ENCODE measurements at regions not wholly inside any gene's neighbourhood (a gene's known extent, or its start where the extent isn't known, plus 50 kb on each side); places are given as distances from the start of the nearest gene placed in this dataset.

DNA sequence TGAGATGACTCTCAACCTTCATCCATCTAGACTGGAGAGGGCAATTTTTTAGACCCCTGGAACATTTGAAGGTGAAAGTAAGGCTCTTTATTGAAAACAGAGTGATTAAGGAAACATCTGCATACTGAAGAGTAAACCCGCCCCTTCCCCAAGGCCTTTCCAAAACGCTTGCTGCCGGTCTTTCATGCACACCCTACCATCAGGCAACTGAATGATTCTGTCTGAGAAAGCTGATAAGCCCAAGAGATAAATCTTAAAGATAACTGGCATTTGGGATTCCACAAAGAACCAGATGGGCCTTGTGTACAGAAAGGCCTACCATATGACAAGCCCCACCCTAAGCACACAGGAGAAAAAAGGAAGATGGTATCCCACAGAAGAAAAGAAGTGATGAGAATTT, 54.4 kb upstream of the PIK3R1 start:
- TF ChIP-seq, protein P1, sequence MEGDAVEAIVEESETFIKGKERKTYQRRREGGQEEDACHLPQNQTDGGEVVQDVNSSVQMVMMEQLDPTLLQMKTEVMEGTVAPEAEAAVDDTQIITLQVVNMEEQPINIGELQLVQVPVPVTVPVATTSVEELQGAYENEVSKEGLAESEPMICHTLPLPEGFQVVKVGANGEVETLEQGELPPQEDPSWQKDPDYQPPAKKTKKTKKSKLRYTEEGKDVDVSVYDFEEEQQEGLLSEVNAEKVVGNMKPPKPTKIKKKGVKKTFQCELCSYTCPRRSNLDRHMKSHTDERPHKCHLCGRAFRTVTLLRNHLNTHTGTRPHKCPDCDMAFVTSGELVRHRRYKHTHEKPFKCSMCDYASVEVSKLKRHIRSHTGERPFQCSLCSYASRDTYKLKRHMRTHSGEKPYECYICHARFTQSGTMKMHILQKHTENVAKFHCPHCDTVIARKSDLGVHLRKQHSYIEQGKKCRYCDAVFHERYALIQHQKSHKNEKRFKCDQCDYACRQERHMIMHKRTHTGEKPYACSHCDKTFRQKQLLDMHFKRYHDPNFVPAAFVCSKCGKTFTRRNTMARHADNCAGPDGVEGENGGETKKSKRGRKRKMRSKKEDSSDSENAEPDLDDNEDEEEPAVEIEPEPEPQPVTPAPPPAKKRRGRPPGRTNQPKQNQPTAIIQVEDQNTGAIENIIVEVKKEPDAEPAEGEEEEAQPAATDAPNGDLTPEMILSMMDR (conservative IDR thresholded peaks at IDR 0.05; ENCODE audit: low read depth, low read length) = no peak
- DNase-seq (ENCODE audit: low read depth) = no peak
- no peak overlapping the region for H3K4me3 ChIP-seq (ENCODE audit: low read depth, low read length)

DNA sequence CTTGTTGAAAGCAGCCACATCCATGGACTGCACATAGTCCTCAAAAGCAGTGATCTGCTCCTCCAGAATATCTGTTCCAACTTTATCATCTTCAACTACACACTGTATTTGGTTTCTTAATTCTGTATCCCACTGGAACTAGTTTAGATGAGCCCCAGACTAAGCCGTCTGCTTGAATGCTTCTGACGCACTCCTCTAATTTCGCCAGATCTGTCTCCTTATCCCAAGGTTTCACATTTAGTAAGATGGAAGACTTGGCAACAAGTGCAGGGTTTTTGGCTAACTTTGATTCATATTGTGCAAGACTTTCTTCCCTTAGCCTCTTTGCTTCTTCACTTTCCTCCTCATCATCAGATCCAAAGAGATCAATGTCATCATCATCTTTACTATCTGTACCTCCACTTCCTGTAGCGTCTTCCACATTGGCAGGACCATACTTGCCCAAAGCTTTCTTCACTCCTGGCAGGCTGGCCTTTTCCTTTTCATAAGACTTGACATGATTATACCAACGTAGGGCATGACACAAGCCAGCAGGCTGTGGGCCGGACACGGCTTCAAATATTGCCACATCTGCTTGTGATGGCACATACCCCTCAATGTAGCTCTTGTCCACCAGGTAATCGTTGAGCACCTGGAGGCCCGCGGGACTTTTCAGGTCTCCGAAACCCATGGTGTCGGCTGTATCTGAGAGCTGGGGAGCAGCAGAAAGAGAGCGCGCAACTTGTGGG, 56.2 kb upstream of the PIK3R1 start:
- no peak for DNase-seq (ENCODE audit: low read depth)
- TF ChIP-seq, protein P1 (conservative IDR thresholded peaks at IDR 0.05; ENCODE audit: low read depth, low read length) = no peak
- H3K4me3 ChIP-seq (ENCODE audit: low read depth, low read length) = no peak overlapping the region

DNA sequence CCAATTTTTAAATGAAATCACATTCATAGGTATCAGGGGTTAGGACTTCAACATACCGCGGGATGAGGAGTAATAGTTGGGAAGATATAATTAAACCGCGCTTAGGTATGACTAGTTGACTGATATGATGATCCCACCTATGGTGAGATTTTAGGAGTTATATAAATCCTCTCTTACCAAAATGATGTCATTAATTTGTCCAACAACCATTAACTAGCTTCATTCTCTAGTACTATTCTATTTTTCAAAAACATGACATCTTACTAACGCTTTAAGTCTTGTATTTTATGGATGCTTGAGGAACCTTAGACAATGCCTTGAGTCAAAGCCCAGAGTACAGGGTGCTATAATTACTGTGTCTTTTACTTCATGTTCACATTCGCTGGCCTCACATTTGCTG, 59.6 kb upstream of the PIK3R1 start:
- DNase-seq (ENCODE audit: low read depth) = no peak
- TF ChIP-seq, protein P1 (conservative IDR thresholded peaks at IDR 0.05; ENCODE audit: low read depth, low read length) = no peak
- H3K4me3 ChIP-seq (ENCODE audit: low read depth, low read length) = no peak overlapping the region

DNA sequence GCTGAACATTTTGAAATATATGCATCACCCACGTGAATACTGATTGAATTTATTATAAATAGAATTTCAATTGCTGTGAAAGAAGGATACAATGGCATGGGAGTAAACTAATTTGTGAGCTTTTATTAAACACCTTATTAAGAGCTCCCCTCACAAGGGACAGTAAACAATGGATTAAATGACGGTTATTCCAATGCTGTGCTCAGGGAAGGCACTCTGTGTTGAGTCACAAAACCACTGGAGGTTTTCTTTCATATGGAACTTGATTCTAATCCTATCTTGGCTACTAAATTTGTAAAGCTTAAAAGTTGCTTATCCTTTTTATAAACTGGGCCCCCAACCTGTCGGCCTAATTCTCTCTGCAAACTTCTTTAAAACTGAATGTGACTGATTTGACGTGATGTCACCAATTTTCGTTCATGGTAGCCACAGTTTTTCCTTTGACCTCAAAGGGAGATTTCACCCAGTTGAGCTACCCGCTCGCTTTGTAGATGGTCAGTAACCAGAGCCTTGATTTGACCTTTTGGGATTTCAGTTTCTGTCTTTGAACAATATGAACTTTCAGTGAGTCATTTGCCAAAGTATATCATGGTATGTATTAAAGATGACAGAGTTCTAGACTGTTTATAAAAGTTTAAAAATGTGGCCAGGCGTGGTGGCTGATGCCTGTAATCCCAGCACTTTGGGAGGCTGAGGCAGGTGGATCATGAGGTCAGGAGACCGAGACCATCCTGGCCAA, 61.3 kb upstream of the PIK3R1 start:
- no peak overlapping the region for H3K4me3 ChIP-seq (ENCODE audit: low read depth, low read length)
- DNase-seq (ENCODE audit: low read depth) = no peak

DNA sequence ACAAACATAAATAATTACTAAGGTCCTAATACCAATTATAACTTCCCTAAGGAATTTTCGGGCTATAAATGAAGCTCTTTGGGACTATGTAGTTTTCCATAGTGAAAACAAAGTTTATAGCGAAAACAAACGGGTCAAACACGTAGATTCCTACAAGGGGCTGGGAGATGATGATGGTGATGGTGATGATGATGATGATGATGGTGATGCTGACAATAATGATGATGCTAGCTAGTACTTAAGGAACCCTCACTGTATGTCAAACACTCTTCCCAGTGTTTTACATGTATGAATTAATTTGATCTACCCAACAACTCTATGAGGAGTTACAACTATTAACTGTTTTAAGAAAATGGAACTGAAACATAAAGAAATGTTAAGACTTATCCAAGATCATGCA, 63.7 kb upstream of the PIK3R1 start:
- TF ChIP-seq, protein P1 (conservative IDR thresholded peaks at IDR 0.05; ENCODE audit: low read depth, low read length) = no peak
- no peak overlapping the region for H3K4me3 ChIP-seq (ENCODE audit: low read depth, low read length)
- DNase-seq (ENCODE audit: low read depth) = no peak

More for the DNA sequence above, 61.3 kb upstream of the PIK3R1 start:
- TF ChIP-seq, protein P1 (conservative IDR thresholded peaks at IDR 0.05; ENCODE audit: low read depth, low read length) = no peak

DNA sequence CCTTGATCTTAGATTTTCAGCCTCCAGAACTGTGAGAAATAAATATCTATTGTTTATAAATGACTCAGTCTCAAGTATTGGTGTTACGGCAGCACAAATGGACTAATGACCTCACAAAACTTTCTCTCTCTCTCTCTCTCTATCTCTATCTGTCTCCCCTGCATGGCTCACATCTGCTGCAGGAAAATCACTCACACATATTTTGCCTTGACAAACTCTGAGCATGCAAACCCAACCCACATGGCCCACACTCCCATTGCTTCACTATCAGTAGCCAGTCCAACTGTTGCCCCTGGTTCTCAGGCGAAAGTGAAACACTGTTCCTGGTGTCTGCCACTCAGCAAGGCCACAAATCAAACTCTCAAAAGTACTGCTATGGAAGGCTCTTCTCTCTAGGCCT, 66.4 kb upstream of the PIK3R1 start:
- no peak overlapping the region for H3K4me3 ChIP-seq (ENCODE audit: low read depth, low read length)
- DNase-seq (ENCODE audit: low read depth) = peak; percentile 54
- TF ChIP-seq, protein P1 (conservative IDR thresholded peaks at IDR 0.05; ENCODE audit: low read depth, low read length) = no peak
